Liver (tissue), 8 donors: ENCODE measurements at regions not wholly inside any gene's neighbourhood (a gene's known extent, or its start where the extent isn't known, plus 50 kb on each side); places are given as distances from the start of the nearest gene placed in this dataset.

Experiments used
- DNase-seq: peaks from one replicate; pipeline ENCODE4 v3.0.0-alpha.2; 2017; ENCODE audit warnings: low spot score
- H3K27ac ChIP-seq, 2 donors: one replicate each; pipeline ENCODE4 v1.7.0; 2013; ENCODE audit warnings: inconsistent platforms in 2 of 2, low read length in 2 of 2, control low read depth in 1 of 2, low read depth in 1 of 2, mild to moderate bottlenecking in 1 of 2
- H3K27me3 ChIP-seq, 4 donors: one replicate each; pipeline versions ENCODE4 v1.6.1 to v1.7.0; 2013; ENCODE audit warnings: low read length in 3 of 4, inconsistent platforms in 1 of 4, mild to moderate bottlenecking in 1 of 4, moderate library complexity in 1 of 4; ENCODE audit not compliant: control insufficient read depth in 4 of 4, insufficient read depth in 4 of 4
- H3K36me3 ChIP-seq, 4 donors: one replicate each; pipeline versions ENCODE4 v1.6.1 to v1.7.0; 2013; ENCODE audit warnings: low read length in 3 of 4, mild to moderate bottlenecking in 3 of 4, low read depth in 1 of 4, moderate library complexity in 1 of 4; ENCODE audit not compliant: control insufficient read depth in 4 of 4, insufficient read depth in 3 of 4
- H3K4me1 ChIP-seq, 4 donors: one replicate each; pipeline versions ENCODE4 v1.6.1 to v1.7.0; 2013; ENCODE audit warnings: low read length in 3 of 4, mild to moderate bottlenecking in 3 of 4, moderate library complexity in 1 of 4; ENCODE audit not compliant: control insufficient read depth in 4 of 4, insufficient read depth in 4 of 4
- H3K4me3 ChIP-seq, 3 donors: one replicate each; pipeline versions ENCODE4 v1.6.1 to v1.7.0; 2013; ENCODE audit warnings: low read length in 3 of 3, control low read depth in 1 of 3, low read depth in 1 of 3, mild to moderate bottlenecking in 1 of 3
- H3K9ac ChIP-seq, 2 donors: one replicate each; pipeline ENCODE4 v1.7.0; 2013; ENCODE audit warnings: low read length in 2 of 2, mild to moderate bottlenecking in 2 of 2, moderate library complexity in 2 of 2, control low read depth in 1 of 2, low read depth in 1 of 2
- H3K9me3 ChIP-seq, 4 donors: one replicate each; pipeline versions ENCODE4 v1.6.1 to v1.7.0; 2013; ENCODE audit warnings: low read length in 3 of 4; ENCODE audit not compliant: control insufficient read depth in 4 of 4
- EGR1 ChIP-seq, 2 donors: IDR thresholded peaks; 2 replicates each; pipeline ENCODE4 v1.6.1; 2016 to 2018; ENCODE audit warnings: antibody characterized with exemption in 2 of 2, low read depth in 2 of 2
- FOXA1 ChIP-seq: IDR thresholded peaks from 2 replicates; pipeline ENCODE4 v1.6.1; 2016; ENCODE audit warnings: antibody characterized with exemption
- FOXA2 ChIP-seq: IDR thresholded peaks from 2 replicates; pipeline ENCODE4 v1.6.1; 2016; ENCODE audit warnings: antibody characterized with exemption
- GABPA ChIP-seq, 2 donors: IDR thresholded peaks in 1 of 2; conservative IDR thresholded peaks in 1 of 2; 2 replicates each; pipeline ENCODE4 v1.6.1; 2016; ENCODE audit warnings: antibody characterized with exemption in 2 of 2, mild to moderate bottlenecking in 1 of 2, moderate library complexity in 1 of 2
- HNF4A ChIP-seq, 2 donors: conservative IDR thresholded peaks; 2 replicates each; pipeline ENCODE4 v1.6.1; 2016; ENCODE audit warnings: antibody characterized with exemption in 2 of 2, mild to moderate bottlenecking in 2 of 2
- HNF4G ChIP-seq: IDR thresholded peaks from 2 replicates; pipeline ENCODE4 v1.6.1; 2016; ENCODE audit warnings: antibody characterized with exemption
- JUND ChIP-seq, 2 donors: IDR thresholded peaks; 2 replicates each; pipeline ENCODE4 v1.6.1; 2016; ENCODE audit warnings: antibody characterized with exemption in 2 of 2
- NR2F2 ChIP-seq: IDR thresholded peaks from 2 replicates; pipeline ENCODE4 v1.6.1; 2016; ENCODE audit warnings: antibody characterized with exemption
- RAD21 ChIP-seq, 2 donors: IDR thresholded peaks; 2 replicates each; pipeline ENCODE4 v1.6.1; 2016; ENCODE audit warnings: antibody characterized with exemption in 2 of 2, mild to moderate bottlenecking in 2 of 2
- RXRA ChIP-seq, 2 donors: IDR thresholded peaks; 2 replicates each; pipeline ENCODE4 v1.6.1; 2017 to 2018; ENCODE audit warnings: antibody characterized with exemption in 2 of 2, mild to moderate bottlenecking in 1 of 2
- SP1 ChIP-seq: IDR thresholded peaks from 2 replicates; pipeline ENCODE4 v1.6.1; 2018; ENCODE audit warnings: antibody characterized with exemption, mild to moderate bottlenecking
- TAF1 ChIP-seq: conservative IDR thresholded peaks from 2 replicates; pipeline ENCODE4 v1.6.1; 2016; ENCODE audit warnings: antibody characterized with exemption, mild to moderate bottlenecking
- YY1 ChIP-seq: IDR thresholded peaks from 2 replicates; pipeline ENCODE4 v1.6.1; 2016; ENCODE audit warnings: antibody characterized with exemption, mild to moderate bottlenecking
- WGBS: extraction: QIAGEN DNeasy Blood & Tissue Kit; methylation state at CpG from one replicate; pipeline ENCODE4 v1.1.7; 2013; 5-methylcytosine and 5-hydroxymethylcytosine counted together
- TF ChIP-seq, protein P1 (sequence below): IDR thresholded peaks from 2 replicates; pipeline ENCODE4 v1.6.1; 2016; ENCODE audit warnings: antibody characterized with exemption, mild to moderate bottlenecking
- TF ChIP-seq, protein P2 (sequence below): IDR thresholded peaks from 2 replicates; pipeline ENCODE4 v1.6.1; 2016; ENCODE audit warnings: antibody characterized with exemption
- TF ChIP-seq, protein P3 (sequence below): IDR thresholded peaks from 2 replicates; pipeline ENCODE4 v1.6.1; 2016; ENCODE audit warnings: antibody characterized with exemption
- TF ChIP-seq, protein P4 (sequence below): IDR thresholded peaks from 2 replicates; pipeline ENCODE4 v1.6.1; 2016; ENCODE audit warnings: antibody characterized with exemption
- TF ChIP-seq, protein P5 (sequence below): fragments of 150-350 bp; IDR thresholded peaks from 2 replicates; pipeline ENCODE4 v1.5.1; 2017; ENCODE audit warnings: improper control_type of control experiment, low read depth, low read length; ENCODE audit not compliant: missing input control
- donor health status: healthy.
- donor health status: healthy.
- donor health status: healthy.
- donor health status: healthy.
- donor health status: healthy.

DNA sequence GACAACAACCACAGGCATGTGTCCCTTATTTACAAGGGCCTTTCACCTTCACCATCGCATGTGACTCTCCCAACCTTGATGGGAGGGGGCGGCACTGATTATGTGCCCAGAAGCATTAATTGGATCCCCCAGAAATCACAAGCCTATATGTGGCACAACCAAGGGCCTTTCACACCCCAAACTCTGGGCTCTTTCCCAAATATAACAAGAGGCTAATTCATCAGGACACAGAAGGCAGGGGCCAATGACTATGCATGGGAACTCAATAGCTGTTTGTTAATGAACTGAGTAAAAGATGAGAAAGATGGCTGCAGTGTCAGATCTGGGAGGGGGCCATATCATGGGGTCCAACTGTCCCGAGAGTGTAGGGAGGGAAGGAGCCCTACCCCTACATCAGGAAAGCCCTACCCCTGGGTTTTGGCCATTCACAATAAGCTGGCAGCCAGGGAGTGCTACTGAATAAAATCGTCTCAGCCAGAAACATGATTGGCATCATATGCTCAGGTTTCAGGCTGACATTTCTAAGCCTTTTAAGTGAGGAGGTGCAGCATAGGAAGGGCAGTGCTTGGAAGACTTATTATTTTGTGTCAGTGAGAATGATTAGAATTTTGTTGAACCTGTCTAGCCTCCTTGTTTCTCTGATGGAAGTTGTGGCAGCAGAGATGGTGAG lies 814.4 kb upstream of the AMELY start (continued):
- TF ChIP-seq, protein P1, sequence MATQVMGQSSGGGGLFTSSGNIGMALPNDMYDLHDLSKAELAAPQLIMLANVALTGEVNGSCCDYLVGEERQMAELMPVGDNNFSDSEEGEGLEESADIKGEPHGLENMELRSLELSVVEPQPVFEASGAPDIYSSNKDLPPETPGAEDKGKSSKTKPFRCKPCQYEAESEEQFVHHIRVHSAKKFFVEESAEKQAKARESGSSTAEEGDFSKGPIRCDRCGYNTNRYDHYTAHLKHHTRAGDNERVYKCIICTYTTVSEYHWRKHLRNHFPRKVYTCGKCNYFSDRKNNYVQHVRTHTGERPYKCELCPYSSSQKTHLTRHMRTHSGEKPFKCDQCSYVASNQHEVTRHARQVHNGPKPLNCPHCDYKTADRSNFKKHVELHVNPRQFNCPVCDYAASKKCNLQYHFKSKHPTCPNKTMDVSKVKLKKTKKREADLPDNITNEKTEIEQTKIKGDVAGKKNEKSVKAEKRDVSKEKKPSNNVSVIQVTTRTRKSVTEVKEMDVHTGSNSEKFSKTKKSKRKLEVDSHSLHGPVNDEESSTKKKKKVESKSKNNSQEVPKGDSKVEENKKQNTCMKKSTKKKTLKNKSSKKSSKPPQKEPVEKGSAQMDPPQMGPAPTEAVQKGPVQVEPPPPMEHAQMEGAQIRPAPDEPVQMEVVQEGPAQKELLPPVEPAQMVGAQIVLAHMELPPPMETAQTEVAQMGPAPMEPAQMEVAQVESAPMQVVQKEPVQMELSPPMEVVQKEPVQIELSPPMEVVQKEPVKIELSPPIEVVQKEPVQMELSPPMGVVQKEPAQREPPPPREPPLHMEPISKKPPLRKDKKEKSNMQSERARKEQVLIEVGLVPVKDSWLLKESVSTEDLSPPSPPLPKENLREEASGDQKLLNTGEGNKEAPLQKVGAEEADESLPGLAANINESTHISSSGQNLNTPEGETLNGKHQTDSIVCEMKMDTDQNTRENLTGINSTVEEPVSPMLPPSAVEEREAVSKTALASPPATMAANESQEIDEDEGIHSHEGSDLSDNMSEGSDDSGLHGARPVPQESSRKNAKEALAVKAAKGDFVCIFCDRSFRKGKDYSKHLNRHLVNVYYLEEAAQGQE: no peak

DNA sequence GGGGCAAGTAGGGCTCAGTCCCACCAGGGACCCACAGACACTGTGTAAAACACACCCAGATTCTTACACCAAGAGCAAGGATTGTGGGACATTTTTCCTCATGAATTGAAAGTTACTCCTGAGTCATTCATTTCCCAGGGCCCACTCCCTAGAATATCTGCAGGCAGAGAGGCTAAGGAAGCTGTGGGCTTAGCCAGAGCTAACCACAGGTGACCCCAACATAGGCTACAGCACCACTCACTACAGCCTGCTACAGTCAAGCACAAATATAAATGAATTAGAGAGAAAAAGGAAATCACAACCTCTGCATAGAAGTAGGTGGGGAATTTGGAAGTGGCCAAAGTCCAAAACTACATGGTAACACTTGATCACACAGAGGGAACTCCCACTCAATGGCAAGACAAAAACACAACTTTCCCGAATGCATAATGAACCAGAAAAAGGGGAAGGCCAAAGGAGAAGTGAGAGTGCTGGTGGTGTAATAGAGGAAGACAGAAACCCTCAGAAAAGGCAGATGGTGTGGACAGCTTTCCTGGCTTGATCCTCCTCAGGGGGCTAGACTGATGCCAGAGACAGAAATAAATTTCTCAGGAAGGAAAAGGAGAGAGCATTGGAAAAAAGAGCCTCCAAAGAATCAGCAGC lies 812.6 kb upstream of the AMELY start:
- WGBS: 71% methylated on average over 1 of the region's 1 CpG
- Histone ChIP-seq H3K9me3 (no peaks in the 10 kb centered on the region), H3K27me3 (no peaks in the 10 kb centered on the region), H3K9ac (no peak overlapping the region), H3K4me1 (no peaks in the 10 kb centered on the region), H3K4me3 (no peak overlapping the region), H3K36me3 (no peaks in the 10 kb centered on the region), H3K27ac (no peak overlapping the region)
- TF ChIP-seq TAF1 (no peak), FOXA1 (no peak), SP1 (no peak), FOXA2 (no peak), HNF4A (conservative IDR thresholded peaks at IDR 0.05) (no peak), RAD21 (IDR thresholded peaks at IDR 0.05) (no peak), EGR1 (IDR thresholded peaks at IDR 0.05; ENCODE audit: low read depth in 2 of 2) (no peak), HNF4G (no peak), NR2F2 (no peak), RXRA (IDR thresholded peaks at IDR 0.05) (no peak), YY1 (no peak), JUND (IDR thresholded peaks at IDR 0.05) (no peak), GABPA (IDR thresholded peaks at IDR 0.05 in 1 of 2, conservative IDR thresholded peaks at IDR 0.05 in 1 of 2) (no peak)
- TF ChIP-seq, protein P2, sequence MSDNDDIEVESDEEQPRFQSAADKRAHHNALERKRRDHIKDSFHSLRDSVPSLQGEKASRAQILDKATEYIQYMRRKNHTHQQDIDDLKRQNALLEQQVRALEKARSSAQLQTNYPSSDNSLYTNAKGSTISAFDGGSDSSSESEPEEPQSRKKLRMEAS: no peak
- TF ChIP-seq, protein P3, sequence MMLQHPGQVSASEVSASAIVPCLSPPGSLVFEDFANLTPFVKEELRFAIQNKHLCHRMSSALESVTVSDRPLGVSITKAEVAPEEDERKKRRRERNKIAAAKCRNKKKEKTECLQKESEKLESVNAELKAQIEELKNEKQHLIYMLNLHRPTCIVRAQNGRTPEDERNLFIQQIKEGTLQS: no peak
- TF ChIP-seq, protein P4, sequence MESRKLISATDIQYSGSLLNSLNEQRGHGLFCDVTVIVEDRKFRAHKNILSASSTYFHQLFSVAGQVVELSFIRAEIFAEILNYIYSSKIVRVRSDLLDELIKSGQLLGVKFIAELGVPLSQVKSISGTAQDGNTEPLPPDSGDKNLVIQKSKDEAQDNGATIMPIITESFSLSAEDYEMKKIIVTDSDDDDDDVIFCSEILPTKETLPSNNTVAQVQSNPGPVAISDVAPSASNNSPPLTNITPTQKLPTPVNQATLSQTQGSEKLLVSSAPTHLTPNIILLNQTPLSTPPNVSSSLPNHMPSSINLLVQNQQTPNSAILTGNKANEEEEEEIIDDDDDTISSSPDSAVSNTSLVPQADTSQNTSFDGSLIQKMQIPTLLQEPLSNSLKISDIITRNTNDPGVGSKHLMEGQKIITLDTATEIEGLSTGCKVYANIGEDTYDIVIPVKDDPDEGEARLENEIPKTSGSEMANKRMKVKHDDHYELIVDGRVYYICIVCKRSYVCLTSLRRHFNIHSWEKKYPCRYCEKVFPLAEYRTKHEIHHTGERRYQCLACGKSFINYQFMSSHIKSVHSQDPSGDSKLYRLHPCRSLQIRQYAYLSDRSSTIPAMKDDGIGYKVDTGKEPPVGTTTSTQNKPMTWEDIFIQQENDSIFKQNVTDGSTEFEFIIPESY: no peak
- TF ChIP-seq, protein P5, sequence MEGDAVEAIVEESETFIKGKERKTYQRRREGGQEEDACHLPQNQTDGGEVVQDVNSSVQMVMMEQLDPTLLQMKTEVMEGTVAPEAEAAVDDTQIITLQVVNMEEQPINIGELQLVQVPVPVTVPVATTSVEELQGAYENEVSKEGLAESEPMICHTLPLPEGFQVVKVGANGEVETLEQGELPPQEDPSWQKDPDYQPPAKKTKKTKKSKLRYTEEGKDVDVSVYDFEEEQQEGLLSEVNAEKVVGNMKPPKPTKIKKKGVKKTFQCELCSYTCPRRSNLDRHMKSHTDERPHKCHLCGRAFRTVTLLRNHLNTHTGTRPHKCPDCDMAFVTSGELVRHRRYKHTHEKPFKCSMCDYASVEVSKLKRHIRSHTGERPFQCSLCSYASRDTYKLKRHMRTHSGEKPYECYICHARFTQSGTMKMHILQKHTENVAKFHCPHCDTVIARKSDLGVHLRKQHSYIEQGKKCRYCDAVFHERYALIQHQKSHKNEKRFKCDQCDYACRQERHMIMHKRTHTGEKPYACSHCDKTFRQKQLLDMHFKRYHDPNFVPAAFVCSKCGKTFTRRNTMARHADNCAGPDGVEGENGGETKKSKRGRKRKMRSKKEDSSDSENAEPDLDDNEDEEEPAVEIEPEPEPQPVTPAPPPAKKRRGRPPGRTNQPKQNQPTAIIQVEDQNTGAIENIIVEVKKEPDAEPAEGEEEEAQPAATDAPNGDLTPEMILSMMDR: no peak
- TF ChIP-seq, protein P1: no peak
- no peak for DNase-seq
